ENCODE measurements at regions not wholly inside any gene's neighbourhood (a gene's known extent, or its start where the extent isn't known, plus 50 kb on each side); places are given as distances from the start of the nearest gene placed in this dataset.

DNA sequence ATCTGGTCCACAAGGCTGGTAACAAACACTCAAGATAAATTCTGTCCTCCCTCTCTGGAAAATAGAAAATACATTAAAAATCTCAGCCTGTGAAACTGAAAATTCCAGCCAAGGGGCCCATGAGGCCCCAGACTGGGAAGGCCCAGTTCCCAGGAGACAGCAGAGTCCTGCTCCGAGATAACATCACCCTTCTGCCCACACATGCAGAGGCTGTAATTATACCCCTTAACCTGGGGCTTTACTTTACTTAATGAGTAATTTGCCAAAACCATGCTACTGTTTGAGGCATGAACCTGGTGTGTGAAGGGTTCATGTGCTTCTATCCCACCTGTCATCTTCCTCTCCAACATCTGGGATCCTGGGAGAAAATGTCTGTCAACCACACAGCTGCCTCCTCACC is 398.9 kb upstream of the SULF2 start:
- Histone ChIP-seq H4K20me1 (ENCODE audit: insufficient read depth, low read length) (no peaks in the 10 kb centered on the region), H2AFZ (ENCODE audit: low read depth, low read length) (no peak overlapping the region), H3K4me2 (ENCODE audit: low read length) (no peak overlapping the region), H3K79me2 (ENCODE audit: low read length) (no peaks in the 10 kb centered on the region), H3K4me3 (ENCODE audit: low read length) (no peak overlapping the region), H3K27ac (ENCODE audit: low read length) (no peak overlapping the region), H3K36me3 (replicated peaks; ENCODE audit: low read depth, low read length) (no peaks in the 10 kb centered on the region), H3K27me3 (ENCODE audit: low read depth, low read length) (0 out of 2 replicates have a peak, but pooled peaks cover 9% of the 10 kb centered on the region), H3K4me1 (ENCODE audit: low read length) (no peaks in the 10 kb centered on the region), H3K9ac (ENCODE audit: low read length) (no peak overlapping the region), H3K9me3 (ENCODE audit: insufficient read depth, low read length) (no peaks in the 10 kb centered on the region)
- no peak for TF ChIP-seq CTCF (IDR thresholded peaks at IDR 0.05; ENCODE audit: low read depth, low read length)
- no peak for TF ChIP-seq EZH2phosphoT487 (IDR thresholded peaks at IDR 0.05; ENCODE audit: low read depth)

DNA sequence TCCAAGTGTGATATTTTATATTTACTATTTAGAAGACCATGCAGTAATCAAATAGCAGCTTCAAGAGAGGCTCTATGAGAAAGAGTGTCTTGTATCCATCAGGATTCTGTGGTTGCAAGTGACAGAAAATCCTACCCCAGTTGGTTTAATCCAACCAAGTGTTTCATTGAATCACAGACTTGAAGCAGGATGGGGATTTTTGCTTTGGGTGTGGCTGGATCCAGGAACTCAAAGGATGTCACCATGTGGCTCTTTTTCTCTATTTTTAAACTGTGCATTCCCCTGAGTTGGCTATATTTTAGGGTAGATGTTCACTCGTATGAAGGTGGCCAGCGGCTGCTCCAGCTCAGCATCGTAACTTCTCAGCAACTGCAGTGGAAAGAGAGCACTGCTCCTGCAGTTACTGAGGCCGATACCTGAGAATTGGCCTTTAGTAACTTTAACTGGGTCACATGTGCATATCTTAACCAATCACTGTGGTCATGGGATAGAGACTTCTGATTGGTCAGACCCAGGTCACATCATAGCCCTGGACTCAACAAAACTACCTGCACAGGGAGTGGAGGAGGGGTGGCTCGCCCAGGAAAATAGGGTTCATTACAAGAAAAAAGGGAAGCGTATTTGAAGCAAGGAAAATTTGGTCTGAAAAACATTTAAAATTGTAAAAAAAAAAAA is 396.1 kb upstream of the SULF2 start:
- H3K36me3 ChIP-seq (replicated peaks; ENCODE audit: low read depth, low read length), result no peaks in the 10 kb centered on the region
- no peak overlapping the region for H3K4me3 ChIP-seq (ENCODE audit: low read length)
- H3K9me3 ChIP-seq (ENCODE audit: insufficient read depth, low read length), result no peaks in the 10 kb centered on the region
- no peak overlapping the region for H3K4me2 ChIP-seq (ENCODE audit: low read length)
- TF ChIP-seq EZH2phosphoT487 (IDR thresholded peaks at IDR 0.05; ENCODE audit: low read depth) (no peak), CTCF (IDR thresholded peaks at IDR 0.05; ENCODE audit: low read depth, low read length) (no peak)
- H3K27ac ChIP-seq (ENCODE audit: low read length), result no peak overlapping the region
- no peak overlapping the region for H2AFZ ChIP-seq (ENCODE audit: low read depth, low read length)
- no peaks in the 10 kb centered on the region for H3K4me1 ChIP-seq (ENCODE audit: low read length)
- H3K27me3 ChIP-seq (ENCODE audit: low read depth, low read length), result peaks cover 26% of the 10 kb centered on the region
- no peaks in the 10 kb centered on the region for H4K20me1 ChIP-seq (ENCODE audit: insufficient read depth, low read length)
- H3K79me2 ChIP-seq (ENCODE audit: low read length), result no peaks in the 10 kb centered on the region
- no peak overlapping the region for H3K9ac ChIP-seq (ENCODE audit: low read length)

DNA sequence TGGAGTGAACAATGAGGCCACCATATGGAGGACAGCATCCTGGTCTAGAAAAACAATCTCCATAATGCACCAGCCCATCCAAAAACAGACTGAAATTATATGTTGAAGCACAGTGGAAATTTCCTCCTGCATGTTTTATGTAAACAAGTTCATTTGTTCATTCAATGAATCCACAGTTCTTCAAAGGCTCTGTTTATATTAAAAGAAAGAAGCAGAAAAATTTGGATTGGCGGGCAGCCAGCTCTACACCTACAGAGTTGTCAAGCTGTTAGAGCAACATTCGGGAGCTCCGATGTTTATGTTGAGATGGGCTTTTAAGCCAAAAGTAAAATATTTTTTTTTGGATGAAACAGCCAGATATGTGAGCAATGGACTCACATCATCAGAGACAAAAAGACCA is 395.3 kb upstream of the SULF2 start:
- Histone ChIP-seq H3K27me3 (ENCODE audit: low read depth, low read length) (peaks cover 33% of the 10 kb centered on the region), H3K36me3 (replicated peaks; ENCODE audit: low read depth, low read length) (no peaks in the 10 kb centered on the region), H3K9ac (ENCODE audit: low read length) (no peak overlapping the region), H3K27ac (ENCODE audit: low read length) (no peak overlapping the region), H3K4me3 (ENCODE audit: low read length) (no peak overlapping the region), H3K79me2 (ENCODE audit: low read length) (no peaks in the 10 kb centered on the region), H3K4me1 (ENCODE audit: low read length) (no peaks in the 10 kb centered on the region), H4K20me1 (ENCODE audit: insufficient read depth, low read length) (no peaks in the 10 kb centered on the region), H3K4me2 (ENCODE audit: low read length) (no peak overlapping the region), H2AFZ (ENCODE audit: low read depth, low read length) (no peak overlapping the region), H3K9me3 (ENCODE audit: insufficient read depth, low read length) (no peaks in the 10 kb centered on the region)
- TF ChIP-seq EZH2phosphoT487 (IDR thresholded peaks at IDR 0.05; ENCODE audit: low read depth), result no peak
- TF ChIP-seq CTCF (IDR thresholded peaks at IDR 0.05; ENCODE audit: low read depth, low read length), result no peak

DNA sequence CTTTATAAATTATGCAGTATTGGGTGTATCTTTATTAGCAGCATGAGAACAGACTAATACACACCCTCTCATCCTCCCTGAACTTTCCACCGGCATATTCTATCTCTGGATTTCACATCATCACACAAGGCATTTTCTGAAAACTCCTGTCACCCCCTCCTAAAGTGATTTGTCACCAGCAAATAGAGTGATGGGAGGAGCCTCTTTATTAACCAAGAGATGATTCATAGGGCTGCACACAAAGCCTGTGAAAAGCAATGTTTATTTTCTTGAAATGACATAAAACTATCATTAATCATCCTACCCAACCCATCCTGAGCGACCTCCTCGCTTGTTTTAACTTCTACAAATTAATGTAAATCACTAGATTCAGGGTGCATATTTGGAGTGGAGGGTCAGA is 394.7 kb upstream of the SULF2 start:
- H3K9ac ChIP-seq (ENCODE audit: low read length), result no peak overlapping the region
- no peaks in the 10 kb centered on the region for H3K79me2 ChIP-seq (ENCODE audit: low read length)
- H3K27ac ChIP-seq (ENCODE audit: low read length), result no peak overlapping the region
- H3K4me2 ChIP-seq (ENCODE audit: low read length), result no peak overlapping the region
- H3K4me3 ChIP-seq (ENCODE audit: low read length), result no peak overlapping the region
- H2AFZ ChIP-seq (ENCODE audit: low read depth, low read length), result no peak overlapping the region
- no peaks in the 10 kb centered on the region for H3K4me1 ChIP-seq (ENCODE audit: low read length)
- peaks cover 39% of the 10 kb centered on the region for H3K27me3 ChIP-seq (ENCODE audit: low read depth, low read length)
- H4K20me1 ChIP-seq (ENCODE audit: insufficient read depth, low read length), result no peaks in the 10 kb centered on the region
- TF ChIP-seq CTCF (IDR thresholded peaks at IDR 0.05; ENCODE audit: low read depth, low read length) (no peak), EZH2phosphoT487 (IDR thresholded peaks at IDR 0.05; ENCODE audit: low read depth) (no peak)
- no peaks in the 10 kb centered on the region for H3K36me3 ChIP-seq (replicated peaks; ENCODE audit: low read depth, low read length)
- no peaks in the 10 kb centered on the region for H3K9me3 ChIP-seq (ENCODE audit: insufficient read depth, low read length)
